VCaP (cell line): ENCODE measurements at regions not wholly inside any gene's neighbourhood (a gene's known extent, or its start where the extent isn't known, plus 50 kb on each side); places are given as distances from the start of the nearest gene placed in this dataset.

Experiments
- H3K27ac ChIP-seq: fragments of 450-650 bp; 2 replicates; pipeline ENCODE4 v1.5.1; 2017
- TF ChIP-seq, protein P1 (sequence below): fragments of 450-650 bp; conservative IDR thresholded peaks from 2 replicates; pipeline ENCODE4 v1.5.1; 2017; ENCODE audit warnings: mild to moderate bottlenecking, moderate library complexity

DNA sequence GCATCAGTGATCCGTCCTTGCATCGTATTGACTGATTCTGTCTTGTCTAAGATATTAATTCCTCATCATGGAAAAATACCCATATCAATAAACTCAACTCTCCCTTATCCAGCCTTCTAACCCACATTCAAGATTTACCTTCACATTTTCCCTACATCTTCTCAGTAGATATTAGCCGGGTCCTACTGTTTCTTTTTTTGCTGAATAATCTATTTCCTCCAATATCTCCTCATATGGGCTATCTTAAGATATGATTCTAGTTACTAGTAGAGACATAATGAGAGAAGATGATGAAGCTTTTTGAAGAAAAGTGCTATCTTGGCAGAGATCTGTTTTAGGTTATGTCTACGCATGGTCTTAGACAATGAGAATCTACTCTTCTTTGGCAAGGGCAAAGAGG lies 785.8 kb downstream of the BRINP1 start:
- no peak overlapping the region for H3K27ac ChIP-seq
- TF ChIP-seq, protein P1, sequence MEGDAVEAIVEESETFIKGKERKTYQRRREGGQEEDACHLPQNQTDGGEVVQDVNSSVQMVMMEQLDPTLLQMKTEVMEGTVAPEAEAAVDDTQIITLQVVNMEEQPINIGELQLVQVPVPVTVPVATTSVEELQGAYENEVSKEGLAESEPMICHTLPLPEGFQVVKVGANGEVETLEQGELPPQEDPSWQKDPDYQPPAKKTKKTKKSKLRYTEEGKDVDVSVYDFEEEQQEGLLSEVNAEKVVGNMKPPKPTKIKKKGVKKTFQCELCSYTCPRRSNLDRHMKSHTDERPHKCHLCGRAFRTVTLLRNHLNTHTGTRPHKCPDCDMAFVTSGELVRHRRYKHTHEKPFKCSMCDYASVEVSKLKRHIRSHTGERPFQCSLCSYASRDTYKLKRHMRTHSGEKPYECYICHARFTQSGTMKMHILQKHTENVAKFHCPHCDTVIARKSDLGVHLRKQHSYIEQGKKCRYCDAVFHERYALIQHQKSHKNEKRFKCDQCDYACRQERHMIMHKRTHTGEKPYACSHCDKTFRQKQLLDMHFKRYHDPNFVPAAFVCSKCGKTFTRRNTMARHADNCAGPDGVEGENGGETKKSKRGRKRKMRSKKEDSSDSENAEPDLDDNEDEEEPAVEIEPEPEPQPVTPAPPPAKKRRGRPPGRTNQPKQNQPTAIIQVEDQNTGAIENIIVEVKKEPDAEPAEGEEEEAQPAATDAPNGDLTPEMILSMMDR, result no peak

DNA sequence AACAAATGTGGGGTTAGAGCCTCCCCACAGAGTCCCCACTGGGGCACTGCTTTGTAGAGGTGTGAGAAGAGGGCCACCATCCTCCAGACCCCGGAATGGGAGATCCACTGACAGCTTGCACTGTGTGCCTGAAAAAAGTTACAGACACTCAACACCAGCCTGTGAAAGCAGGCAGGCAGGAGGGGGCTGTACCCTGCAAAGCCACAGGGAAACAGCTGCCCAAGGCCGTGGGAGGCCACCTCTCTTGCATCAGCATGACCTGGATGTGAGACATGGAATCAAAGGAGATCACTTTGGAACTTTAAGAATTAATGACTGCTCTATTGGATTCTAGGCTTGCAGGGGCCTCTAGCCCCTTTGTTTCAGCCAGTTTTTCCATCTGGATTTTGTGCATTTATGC lies 782.3 kb downstream of the BRINP1 start:
- TF ChIP-seq, protein P1, result no peak
- H3K27ac ChIP-seq, result no peak overlapping the region

DNA sequence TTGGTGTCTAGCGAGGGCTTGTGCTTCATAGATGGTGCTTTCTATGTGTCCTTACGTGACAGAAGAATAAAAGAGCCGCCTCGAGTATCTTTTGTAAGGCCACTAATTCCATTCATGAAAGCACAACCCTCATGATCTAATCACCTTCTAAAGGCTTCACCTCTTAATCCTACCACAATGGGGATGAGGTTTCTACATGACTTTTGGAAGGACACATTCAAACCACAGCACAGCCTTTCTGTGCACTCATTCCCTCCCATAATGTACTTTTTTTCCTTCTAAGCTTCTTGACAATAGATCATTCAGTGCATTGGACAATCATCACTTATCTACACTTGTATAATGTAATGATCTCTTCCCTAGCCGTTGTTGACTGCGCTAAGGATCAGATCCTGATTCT lies 774.8 kb downstream of the BRINP1 start:
- no peak overlapping the region for H3K27ac ChIP-seq
- TF ChIP-seq, protein P1, result no peak

DNA sequence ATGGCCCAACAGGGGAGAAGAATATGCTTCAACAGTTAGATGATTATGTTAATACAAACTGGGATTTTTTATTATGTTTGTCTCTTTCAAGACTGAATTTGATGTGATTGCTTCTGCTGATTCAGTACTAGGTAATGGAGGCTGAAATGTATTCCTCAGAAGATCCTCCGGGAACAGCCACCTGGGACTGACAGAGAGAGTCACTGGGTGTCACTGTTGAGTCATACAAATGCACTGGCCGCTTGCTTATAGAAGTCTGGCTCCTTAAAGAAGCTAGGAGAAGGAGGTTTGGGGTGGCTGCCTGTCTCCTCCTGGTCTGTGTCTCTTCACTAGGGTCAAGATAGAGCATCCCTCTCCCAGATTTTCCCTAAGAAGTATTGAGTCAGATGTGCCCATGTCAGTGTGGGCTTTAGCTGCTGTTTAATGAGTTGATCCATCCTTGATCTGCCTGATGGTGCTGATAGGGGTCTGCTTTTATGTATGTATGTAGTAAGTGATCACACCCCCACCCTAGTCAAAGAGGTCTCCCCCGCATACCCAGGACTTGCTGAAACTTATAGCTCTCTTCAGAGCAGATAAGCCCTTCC lies 773.4 kb downstream of the BRINP1 start:
- no peak overlapping the region for H3K27ac ChIP-seq
- TF ChIP-seq, protein P1, result peak; percentile 92

DNA sequence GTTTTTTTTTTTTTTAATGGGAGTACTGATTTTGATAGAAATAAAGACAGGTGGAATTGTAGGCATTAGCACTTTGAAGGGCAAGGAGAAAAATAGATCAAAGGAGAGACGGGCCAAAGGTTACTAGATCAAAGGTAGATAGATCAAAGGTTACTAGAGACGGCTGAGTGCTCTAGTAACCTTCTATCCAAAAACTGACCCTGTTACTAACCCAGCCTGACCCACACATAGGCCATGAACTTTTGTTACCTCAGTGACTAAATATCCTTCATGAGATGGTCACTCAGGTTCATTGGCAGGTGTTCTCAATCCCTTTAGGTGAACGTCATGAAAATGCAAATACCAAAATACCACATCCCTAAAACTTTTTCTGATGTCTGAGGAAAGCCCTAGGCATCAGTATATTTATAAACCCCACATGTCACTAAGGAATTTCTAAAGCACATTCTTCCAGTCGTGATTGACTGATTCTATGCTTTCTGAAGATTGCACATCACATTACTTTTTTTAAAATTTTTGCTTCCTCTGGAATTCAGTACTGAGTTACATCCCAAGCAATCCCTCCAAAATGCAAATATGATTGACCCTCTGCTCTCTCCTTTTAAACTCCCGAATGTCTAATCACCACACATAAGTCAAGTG lies 772.7 kb downstream of the BRINP1 start:
- no peak overlapping the region for H3K27ac ChIP-seq
- TF ChIP-seq, protein P1, result no peak

DNA sequence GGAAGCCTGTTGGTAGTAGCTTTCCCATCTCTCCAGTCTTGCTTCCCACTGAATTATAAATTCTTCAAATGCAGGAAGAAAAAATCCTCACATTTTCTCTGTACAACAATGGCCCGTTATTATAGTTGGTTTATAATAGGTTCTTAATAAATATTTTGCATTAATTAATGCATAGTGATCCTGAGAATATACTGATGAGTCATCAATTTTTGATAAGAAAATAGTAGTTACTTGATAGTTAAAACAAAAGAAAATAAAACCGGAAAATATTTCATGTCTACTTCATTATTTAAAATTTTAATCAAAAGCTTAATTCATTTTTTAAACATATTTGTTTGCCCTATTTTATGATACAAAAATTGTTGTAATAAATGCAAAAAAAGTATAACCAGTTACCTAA lies 762.6 kb downstream of the BRINP1 start:
- no peak overlapping the region for H3K27ac ChIP-seq
- TF ChIP-seq, protein P1, result no peak

DNA sequence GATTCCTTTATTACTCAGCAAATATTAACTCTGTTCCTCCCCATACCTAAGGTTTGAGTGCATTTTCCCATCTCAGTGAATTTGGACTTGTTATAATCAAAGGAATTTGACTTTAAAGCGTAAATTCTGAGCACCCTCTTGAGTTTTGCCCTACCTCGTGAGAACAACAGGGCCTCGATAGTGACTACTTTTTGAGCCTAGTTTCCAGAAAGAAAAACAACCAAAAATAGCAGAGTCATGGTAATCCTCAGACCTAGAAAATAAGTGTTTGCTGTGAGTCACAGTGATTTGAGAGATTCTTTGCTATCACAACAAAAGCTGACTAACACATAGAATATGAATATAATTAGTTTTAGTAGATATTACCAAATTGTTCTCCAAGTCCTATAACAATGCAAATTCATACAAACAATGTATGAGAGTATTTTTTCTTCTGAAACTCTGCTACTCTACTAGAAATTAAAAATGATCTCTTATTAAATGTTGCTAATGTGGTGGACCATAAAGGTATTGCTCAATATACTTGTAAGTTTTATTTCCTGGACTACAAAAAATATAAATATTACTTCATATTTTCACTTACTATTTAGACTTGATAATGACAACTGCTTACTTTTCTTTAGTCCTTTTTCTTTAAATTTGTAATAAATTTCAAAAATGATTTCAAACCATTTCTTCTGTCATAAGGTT lies 759.7 kb downstream of the BRINP1 start:
- H3K27ac ChIP-seq, result no peak overlapping the region
- TF ChIP-seq, protein P1, result no peak
